ENCODE measurements at regions not wholly inside any gene's neighbourhood (a gene's known extent, or its start where the extent isn't known, plus 50 kb on each side); places are given as distances from the start of the nearest gene placed in this dataset.
A peak's percentile ranks its signal among the peaks of the same experiment; 100 is the strongest.
"Not testable (repeated sequence)": the region's sequence is repeated elsewhere in the genome, so short reads cannot be mapped to it uniquely, and the experiment has no call there.

DNA sequence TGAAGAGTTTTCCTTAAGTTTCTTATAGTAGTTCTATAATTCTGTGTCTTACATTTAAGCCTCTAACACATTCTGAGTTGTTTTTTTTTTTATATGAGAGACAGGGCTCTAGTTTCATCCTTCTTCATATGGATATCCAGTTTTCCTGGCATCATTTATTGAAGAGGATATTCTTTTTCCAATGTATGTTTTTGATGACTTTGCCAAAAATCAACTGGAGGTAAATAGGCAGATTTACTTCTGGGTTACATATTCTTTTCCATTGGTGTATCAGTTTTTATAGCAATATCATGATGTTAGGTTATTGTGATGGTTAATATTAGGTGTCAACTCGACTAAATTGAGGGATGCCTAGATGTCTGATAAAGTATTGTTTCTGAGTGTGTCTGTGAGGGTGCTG lies 650.7 kb upstream of the GRID2 start:
- no peak for TF ChIP-seq CTCF (IDR thresholded peaks at IDR 0.05)
- TF ChIP-seq ZFX (IDR thresholded peaks at IDR 0.05; ENCODE audit: borderline replicate concordance) = no peak
- H3K27ac ChIP-seq = no peak overlapping the region

DNA sequence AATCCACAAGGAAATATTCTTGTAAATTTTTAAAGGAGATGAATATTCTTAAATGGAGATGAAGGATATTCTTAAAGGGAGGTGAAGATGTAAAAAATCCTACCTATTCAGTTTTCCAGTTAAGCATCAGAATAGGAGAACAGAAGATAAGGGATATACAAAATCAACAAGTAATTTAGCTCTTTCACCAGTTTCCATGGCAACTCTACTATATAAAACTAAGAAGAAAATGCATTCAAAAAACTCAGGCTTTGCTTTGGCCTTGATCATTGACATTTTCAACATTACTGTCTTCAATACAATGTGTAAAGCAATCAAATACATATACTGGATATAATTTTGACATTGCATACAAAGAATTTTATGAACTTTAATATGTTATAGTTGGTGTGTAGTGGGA lies 622.7 kb upstream of the GRID2 start:
- TF ChIP-seq ZFX (IDR thresholded peaks at IDR 0.05; ENCODE audit: borderline replicate concordance) = no peak
- TF ChIP-seq CTCF (IDR thresholded peaks at IDR 0.05) = no peak

GRCh38 chr4:91681544-91681943 lies 622.2 kb upstream of the GRID2 start:
- no peak for TF ChIP-seq CTCF (IDR thresholded peaks at IDR 0.05)
- TF ChIP-seq ZFX (IDR thresholded peaks at IDR 0.05; ENCODE audit: borderline replicate concordance) = no peak
- H3K27ac ChIP-seq = no peak overlapping the region

More for the DNA sequence above, 622.7 kb upstream of the GRID2 start:
- no peak overlapping the region for H3K27ac ChIP-seq

GRCh38 chr4:91684955-91685354 lies 618.8 kb upstream of the GRID2 start:
- TF ChIP-seq ZFX (IDR thresholded peaks at IDR 0.05; ENCODE audit: borderline replicate concordance) (no peak), CTCF (IDR thresholded peaks at IDR 0.05) (no peak)
- no peak overlapping the region for H3K27ac ChIP-seq

DNA sequence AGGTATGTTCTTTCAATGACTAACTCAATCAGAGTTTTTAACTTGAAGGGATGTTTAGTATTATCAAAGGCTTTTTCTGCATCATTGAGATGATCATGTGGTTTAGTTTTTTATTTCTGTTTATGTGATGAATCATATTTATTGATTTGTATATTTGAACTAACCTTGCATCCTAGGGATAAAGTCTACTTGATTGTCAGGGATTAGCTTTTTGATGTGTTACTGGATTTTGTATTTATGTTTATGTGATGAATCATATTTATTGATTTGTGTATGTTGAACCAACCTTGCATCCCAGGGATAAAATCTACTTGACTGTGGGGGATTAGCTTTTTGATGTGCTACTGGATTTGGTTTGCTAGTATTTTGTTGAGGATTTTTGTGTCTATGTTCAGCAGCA lies 615.4 kb upstream of the GRID2 start:
- no peak overlapping the region for H3K27ac ChIP-seq
- TF ChIP-seq ZFX (IDR thresholded peaks at IDR 0.05; ENCODE audit: borderline replicate concordance) (no peak), CTCF (IDR thresholded peaks at IDR 0.05) (no peak)

- H3K27ac ChIP-seq = not testable (repeated sequence)
Measured at GRCh38 chr4:91699691-91700090, 604.1 kb upstream of the GRID2 start.

DNA sequence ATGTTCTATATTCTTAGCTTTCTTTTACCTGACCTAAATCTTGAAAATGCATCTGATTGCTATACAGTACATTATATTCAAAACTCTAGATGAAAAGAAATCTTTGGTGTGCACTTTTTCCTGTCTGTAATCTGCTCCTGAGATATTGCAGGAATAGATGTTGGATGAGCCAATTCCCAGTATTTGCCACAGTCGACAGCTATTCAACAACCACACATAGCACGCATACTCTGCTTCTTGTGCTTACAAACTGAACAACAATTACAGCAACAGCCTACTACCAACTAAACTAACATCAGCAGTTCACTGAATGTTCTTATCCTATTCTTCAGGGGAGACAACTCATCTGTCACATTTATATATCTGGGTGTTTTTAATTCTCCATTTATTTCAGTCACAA lies 573.9 kb upstream of the GRID2 start:
- no peak overlapping the region for H3K27ac ChIP-seq
- TF ChIP-seq ZFX (IDR thresholded peaks at IDR 0.05; ENCODE audit: borderline replicate concordance) (no peak), CTCF (IDR thresholded peaks at IDR 0.05) (no peak)

- H3K27ac ChIP-seq = no peak overlapping the region
- TF ChIP-seq CTCF (IDR thresholded peaks at IDR 0.05) (peak; percentile 35), ZFX (IDR thresholded peaks at IDR 0.05; ENCODE audit: borderline replicate concordance) (no peak)
Measured at GRCh38 chr4:91734682-91735081, 569.1 kb upstream of the GRID2 start.

DNA sequence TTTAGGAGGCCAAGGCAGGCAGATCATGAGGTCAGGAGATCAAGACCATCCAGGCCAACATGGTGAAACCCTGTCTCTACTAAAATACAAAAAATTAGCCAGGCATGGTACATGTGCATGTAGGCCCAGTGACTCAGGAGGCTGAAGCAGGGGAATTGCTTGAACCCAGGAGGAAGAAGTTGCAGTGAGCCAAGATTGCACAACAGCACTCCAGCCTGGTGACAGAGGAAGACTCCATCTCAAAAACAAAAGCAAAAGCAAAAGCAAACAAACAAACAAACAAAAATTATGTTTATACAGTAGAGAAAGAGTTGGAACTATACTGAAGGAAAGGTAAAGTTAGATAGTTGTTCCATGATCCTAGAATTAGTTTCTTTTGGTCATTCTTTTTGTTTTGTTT lies 564.9 kb upstream of the GRID2 start:
- not testable (repeated sequence) for H3K27ac ChIP-seq

Measured in 22Rv1 (cell line).